22Rv1 (cell line): ENCODE measurements at regions not wholly inside any gene's neighbourhood (a gene's known extent, or its start where the extent isn't known, plus 50 kb on each side); places are given as distances from the start of the nearest gene placed in this dataset.

ENCODE experiments used
- ZFX ChIP-seq: fragments of 450-650 bp; IDR thresholded peaks from 2 replicates; pipeline ENCODE4 v1.6.1; 2017; ENCODE audit warnings: antibody characterized with exemption, borderline replicate concordance
- TF ChIP-seq, protein P1 (sequence below): fragments of 450-650 bp; IDR thresholded peaks from 2 replicates; pipeline ENCODE4 v1.5.1; 2017; ENCODE audit warnings: mild to moderate bottlenecking

DNA sequence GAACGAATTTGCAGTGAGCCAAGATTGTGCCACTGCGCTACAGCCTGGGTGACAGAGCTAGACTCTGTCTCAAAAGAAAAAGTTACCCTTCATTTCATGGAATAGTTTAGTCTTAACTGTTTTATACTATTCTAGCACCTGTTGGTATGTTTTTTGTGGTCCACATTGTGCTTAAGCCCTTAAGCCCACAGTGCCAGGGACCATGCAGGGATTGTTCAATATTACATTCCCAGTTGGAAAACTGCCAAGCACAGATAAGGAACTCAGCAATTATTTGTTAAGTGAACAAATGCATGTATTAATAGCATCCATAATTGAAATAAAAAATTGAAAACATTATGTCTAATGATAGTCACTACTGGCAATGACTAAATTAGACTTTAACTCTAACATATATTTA lies 193.5 kb downstream of the PCDH17 start:
- TF ChIP-seq, protein P1, sequence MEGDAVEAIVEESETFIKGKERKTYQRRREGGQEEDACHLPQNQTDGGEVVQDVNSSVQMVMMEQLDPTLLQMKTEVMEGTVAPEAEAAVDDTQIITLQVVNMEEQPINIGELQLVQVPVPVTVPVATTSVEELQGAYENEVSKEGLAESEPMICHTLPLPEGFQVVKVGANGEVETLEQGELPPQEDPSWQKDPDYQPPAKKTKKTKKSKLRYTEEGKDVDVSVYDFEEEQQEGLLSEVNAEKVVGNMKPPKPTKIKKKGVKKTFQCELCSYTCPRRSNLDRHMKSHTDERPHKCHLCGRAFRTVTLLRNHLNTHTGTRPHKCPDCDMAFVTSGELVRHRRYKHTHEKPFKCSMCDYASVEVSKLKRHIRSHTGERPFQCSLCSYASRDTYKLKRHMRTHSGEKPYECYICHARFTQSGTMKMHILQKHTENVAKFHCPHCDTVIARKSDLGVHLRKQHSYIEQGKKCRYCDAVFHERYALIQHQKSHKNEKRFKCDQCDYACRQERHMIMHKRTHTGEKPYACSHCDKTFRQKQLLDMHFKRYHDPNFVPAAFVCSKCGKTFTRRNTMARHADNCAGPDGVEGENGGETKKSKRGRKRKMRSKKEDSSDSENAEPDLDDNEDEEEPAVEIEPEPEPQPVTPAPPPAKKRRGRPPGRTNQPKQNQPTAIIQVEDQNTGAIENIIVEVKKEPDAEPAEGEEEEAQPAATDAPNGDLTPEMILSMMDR = no peak
- no peak for TF ChIP-seq ZFX
